GM18502 (cell line): ENCODE measurements at regions not wholly inside any gene's neighbourhood (a gene's known extent, or its start where the extent isn't known, plus 50 kb on each side); places are given as distances from the start of the nearest gene placed in this dataset.
A peak's percentile ranks its signal among the peaks of the same experiment; 100 is the strongest.
"Not testable (repeated sequence)": the region's sequence is repeated elsewhere in the genome, so short reads cannot be mapped to it uniquely, and the experiment has no call there.

ENCODE experiments used
- ATAC-seq: cut with Tn5 transposase; IDR thresholded peaks from one replicate; pipeline ENCODE4 v1.9.1; 2021; ENCODE audit warnings: mild to moderate bottlenecking; ENCODE audit not compliant: unreplicated experiment, poor library complexity

DNA sequence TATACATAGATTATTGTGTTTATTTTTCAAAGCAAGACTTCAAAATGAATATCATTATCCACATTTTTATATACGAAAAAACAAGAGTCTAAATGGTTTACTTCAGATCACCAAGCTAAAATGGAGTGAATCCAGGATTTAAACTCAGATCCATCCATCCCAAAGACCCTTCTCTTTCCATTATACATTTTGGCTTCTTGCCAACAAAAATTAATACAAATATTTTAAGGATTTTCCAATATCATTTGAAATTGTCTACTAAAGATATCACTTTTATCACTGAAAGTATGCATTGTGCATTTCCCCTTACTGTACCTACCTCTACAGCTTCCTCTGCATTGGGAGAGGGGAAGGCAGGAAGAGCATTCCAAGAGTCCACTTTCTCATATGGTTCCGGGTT, 541.2 kb downstream of the RPS29 start:
- no peak for ATAC-seq

DNA sequence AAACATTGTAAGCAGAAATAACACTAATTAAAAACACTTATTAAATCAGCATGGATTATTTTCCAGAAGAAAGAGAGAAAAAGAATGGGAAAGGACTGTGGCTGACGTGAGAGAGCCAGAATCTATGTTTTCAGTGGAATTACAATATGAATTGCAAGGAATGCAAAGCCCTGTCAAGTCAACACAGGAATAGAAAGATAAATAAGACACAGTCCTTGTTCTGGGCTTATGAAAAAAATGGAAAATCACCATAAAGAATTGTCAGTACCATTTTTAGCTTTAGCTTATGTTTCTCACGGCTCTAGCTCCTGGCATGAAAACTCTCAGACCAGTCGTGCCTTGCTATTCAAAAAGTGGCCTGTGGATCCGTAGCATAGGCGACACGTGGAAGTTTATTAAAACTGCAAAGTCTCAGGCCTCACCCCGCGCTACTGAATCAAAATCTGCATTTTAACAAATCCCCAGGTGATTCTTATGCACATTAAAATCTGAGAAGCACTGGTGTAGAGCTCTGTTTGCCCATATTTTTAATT, 549.1 kb downstream of the RPS29 start:
- ATAC-seq = no peak

DNA sequence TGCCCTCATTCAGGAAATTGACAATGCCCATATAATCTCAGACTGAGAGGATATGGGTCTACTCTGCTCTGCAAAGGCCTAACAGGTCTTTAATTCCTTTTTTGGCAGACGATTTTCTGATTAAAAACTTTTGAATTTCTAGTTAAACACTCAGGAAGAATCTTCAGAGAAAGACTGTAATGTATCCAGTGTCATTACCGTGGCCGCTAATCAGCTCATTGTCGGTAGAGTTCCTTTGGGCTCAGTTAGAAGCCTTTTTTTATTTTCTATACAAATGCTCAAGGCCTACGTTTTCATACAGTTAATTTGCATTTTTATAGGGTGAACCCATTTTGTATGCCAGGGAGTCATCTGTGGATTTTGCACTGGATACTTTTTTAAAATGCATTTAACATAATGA, 549.9 kb downstream of the RPS29 start:
- ATAC-seq = no peak

- ATAC-seq = no peak
Measured at GRCh38 chr14:49033131-49033530, 553.0 kb downstream of the RPS29 start.

DNA sequence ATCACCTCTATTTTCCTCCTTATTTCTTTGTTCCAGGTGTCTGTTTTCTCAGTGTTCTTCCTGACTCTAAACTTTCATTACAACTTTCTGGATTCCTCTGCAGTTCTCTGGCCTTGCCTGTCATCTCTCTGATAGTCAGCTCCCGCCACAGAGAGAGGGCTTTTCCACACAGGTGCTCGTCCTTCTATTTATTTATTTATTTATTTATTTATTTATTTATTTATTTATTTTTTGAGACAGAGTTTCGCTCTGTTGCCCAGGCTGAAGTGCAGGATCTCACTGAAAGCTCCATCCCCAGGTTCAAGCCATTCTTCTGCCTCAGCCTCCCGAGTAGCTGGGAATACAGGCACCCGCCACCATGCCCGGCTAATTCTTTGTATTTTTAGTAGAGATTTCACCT, 554.5 kb downstream of the RPS29 start:
- not testable (repeated sequence) for ATAC-seq

DNA sequence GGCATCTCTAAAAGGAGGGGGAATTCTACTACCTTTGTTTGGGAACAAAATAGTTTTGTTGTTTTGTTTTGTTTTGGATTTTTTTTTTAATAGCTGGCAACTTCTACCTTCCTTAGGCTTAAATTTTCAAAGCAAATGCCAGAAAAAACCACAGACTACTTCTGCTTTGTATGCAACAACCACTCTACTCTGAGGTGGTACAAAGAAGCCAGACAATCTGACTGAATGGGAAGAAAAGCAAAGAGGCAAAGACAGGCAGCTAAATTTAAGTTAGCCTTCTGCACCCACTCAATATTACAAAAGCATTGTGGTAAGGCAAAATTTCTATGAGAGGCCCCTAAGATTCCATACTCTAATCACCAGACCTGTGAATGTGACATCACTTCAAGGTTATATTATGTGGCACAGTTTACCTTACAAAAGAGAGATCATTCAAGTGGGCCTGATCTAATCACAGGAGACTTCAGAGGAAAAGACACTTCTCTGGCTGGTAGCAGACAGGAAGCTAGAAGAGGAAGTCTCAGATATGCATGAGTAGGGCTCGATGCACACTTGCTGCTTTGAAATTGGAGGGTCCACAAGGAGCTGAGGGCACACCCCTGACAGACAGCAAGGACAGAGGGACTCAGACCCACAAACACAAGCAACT, 566.6 kb downstream of the RPS29 start:
- ATAC-seq = peak; percentile 58

DNA sequence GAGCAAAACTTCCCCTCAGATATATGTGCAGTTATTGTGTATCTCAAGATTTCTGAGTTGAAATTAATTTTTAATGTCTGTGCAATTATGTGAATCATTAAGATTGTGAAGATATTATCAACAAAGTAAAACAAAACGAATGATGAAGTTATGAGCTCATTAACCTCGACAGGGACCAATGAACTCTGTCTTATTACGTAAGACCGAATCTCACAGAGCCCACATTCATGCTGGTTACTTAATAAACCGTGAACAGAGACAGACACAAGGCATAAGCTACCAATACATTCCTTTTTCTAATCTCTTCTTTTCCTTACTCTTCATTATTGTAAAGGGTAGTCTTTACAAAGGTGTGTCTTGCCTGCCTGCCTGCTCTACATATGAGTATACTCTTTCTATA, 568.7 kb downstream of the RPS29 start:
- no peak for ATAC-seq

DNA sequence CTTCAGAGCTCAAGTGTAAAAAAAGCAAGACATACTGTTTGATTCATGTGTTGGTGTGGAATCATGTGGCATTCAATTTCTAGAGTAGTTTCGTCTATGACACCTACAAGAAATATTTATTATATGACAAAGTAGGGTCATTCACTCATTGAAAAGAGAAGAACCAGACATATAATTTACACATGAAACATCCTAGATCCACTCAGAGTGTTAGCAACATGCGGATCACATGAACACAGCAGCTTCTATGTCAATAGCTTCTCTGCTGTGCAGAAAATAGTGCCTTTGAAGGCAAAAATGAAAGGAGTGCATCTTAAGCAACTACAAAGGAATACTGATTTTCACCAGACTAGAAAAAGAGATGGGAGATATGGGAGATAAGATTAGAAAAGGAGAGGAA, 569.8 kb downstream of the RPS29 start:
- no peak for ATAC-seq

- no peak for ATAC-seq
Measured at GRCh38 chr14:49014476-49014875, 571.7 kb downstream of the RPS29 start.

DNA sequence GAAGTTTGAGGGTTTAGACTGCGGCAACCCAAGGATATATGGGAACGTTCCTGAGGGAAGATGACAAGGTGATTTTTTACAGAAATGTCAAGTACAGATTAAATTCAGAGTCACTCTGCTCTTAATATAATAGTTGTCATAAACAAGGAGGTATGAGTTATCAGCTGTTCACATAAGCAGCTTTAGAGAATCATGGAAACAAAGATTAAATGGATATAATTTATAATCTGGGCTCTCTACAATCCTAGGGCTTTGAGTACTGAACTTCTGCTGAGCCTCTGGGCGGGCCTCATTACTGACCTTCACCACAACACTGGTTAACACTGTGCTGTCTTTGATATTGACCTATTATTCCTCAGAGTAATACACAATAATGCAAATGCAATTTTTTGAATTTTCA, 577.8 kb downstream of the RPS29 start:
- no peak for ATAC-seq

GRCh38 chr14:48991141-48991540, 595.0 kb downstream of the RPS29 start:
- ATAC-seq = no peak

DNA sequence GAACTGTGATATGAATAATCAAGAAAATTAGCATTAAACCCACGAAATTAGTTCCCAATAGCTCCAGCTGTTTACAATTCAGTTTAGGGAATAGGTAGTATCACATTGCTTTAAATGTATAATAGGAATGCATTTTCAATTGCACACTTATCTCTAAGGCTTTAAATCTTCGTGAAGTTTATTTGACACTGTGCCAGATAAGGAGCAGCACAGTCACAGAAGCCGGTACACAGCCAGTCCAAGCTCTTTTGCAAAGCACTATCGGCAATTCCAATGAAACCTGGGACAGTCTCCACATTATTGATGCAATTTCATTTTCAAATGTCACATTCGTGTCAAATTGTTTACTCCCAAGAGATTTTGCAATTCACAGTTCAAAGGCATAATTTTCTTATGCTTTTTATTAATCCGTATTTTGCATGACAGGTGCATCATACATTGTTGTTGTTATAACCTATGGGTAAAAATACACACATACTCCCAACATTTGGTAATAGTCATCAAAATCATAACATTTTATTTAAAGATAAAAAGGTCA, 602.8 kb downstream of the RPS29 start:
- no peak for ATAC-seq

DNA sequence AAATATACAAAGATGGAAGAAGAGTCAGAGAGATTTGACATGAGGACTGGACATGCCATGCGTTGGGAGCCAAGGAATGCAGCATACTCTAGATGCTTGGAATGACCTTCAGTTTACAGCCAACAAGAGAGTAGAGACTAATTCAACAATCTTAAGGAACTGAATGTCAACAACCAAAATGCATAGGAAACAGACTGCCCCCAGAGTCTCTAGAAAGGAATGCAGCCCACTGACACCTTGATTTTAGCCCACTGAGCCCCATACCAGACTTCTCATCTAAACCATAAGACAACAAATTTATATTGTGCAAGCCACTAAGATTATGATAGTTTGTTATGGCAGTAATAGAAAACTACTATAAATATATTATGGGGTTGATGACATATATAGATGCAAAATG, 611.2 kb downstream of the RPS29 start:
- ATAC-seq = no peak

DNA sequence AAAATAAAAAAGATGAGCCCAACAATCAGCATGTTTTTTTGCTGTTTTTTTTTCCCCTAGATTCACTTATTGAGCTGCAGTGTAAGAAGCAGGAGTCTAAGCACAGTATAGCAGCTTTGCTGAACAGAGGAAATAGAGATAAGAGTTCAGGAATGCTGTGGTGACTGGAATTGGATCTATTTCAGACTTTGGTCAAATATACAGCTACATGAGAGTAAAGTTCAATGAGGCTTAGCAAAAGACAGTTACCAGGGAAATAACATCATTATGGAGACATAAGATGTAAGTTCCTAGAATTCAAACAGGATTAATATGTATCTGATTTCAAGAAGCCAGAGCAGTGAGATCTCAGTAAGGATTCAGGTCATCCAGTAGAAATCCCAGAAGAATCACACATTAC, 613.0 kb downstream of the RPS29 start:
- ATAC-seq = no peak

GRCh38 chr14:48970943-48971342, 615.2 kb downstream of the RPS29 start:
- ATAC-seq = no peak

DNA sequence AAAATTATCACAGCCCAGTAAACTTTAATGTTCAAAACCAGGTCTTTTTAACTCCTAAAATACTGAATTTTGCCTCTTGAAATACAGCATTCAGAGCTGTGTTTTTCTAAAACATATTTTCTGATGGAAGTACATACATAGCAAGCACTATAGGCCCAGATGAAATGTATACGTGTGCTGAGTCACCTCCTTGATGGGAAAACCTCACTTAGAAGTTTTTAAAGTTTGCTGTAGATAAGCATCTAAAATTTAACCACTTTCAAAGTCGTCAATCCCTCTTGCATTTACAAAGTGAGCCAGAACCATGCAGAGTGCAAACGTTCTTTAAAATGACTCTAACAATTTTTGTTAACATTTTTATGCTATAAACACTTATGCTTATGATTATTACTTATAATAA, 618.8 kb downstream of the RPS29 start:
- no peak for ATAC-seq

DNA sequence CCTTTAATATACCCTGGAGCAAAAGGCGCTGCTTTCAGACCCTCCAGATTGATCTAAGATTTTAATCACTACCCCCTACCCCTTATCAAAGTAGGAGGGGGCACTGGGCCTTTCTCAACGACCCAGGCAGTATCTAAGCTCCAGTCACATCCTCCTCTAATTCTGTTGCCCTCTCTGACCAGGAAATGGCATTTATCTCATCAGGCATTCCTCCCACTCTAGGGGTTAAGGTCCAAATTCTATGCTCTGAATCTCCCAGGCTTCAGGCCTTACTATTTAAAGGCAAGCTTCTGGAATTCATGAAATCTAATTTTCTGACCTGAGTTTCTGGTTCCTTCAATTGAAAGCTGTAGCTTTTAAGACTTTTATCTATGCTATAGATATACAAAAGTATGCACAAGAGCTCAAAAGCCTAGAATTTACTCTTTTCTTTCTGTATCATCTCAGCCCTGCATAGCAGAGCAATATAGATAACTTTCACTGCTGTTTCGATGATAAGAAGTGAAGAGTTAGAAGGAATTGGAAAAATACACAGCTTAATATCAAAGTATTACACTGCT, 622.9 kb downstream of the RPS29 start:
- no peak for ATAC-seq

DNA sequence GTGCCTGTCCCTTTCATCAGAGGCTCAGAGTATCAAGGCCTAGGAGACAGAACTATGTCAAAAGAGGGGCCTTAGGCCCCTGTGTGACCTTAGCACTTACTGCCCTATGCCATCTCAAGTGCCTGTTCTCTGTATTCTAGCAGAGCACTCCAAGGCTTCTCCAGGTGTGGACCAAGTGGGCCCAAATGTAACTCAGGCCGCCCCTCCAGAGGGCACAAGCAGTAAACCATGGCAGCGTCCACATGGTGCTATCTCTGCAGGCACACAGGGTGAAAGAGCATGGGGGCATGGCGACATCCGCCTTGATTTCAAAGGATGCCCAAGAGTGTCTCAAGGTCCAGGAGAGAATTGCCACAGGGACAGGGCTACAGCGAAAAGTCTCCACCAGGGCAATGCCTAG, 628.7 kb downstream of the RPS29 start:
- ATAC-seq = no peak

DNA sequence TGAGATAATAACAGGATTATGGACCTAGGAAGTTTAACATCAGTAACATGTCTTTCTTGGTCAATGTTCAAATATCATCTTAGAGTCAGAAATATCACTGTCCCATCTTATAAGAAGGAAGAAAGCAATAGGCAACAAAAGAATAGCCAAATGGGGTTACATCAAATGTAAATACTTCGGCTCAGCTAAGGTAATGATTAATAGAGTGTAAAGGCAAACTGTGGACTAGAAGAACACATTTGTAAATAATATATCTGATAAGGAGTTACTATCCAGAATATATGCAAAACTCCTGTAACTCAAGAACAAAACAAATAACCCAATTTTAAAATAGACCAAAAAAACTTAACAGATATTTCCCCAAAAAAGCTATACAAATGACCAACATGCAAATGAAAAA, 630.3 kb downstream of the RPS29 start:
- ATAC-seq = no peak

GRCh38 chr14:48954446-48954845, 631.7 kb downstream of the RPS29 start:
- ATAC-seq = no peak

DNA sequence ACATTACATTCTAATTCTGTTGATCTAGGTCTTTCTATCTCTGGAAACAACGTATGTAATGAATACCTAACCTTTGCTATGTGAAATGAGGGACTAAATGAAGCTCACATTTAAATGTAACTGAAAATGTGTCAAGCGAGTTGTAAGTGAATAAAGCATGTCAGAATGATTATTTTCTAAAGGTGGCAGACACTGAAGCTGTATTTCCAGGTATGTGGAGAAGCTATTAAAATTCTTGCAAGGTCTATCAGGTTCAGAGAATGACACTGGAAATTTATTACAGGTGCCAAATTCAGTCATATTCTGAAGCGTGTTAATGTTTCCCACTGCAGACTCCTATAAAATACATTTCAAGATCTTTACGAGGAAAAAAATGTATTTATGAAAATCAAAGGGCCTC, 641.4 kb downstream of the RPS29 start:
- no peak for ATAC-seq

DNA sequence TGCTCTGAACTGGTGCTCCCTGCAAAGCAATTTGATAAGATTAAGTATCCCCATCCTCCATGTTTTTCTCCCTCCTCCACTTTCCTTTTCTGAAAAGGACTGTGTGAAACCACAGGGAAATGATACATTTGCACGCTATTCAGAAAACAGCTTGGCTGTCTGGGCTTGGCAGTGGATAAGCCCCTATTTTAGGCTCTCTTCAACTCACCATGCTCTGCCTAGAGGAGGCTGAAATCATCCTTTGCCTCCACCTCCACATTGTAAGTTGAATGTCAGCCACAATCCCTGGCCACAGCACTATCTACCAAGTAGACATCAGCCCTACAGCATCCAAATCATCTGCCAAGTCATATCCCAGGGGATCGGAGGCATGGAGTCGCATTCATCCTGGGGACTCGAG, 642.3 kb downstream of the RPS29 start:
- ATAC-seq = no peak
